LNCAP (cell line): ENCODE measurements at regions not wholly inside any gene's neighbourhood (a gene's known extent, or its start where the extent isn't known, plus 50 kb on each side); places are given as distances from the start of the nearest gene placed in this dataset.

ENCODE experiments used
- CTCF ChIP-seq: fragments of 450-650 bp; IDR thresholded peaks from 2 replicates; pipeline ENCODE4 v1.5.1; 2017; ENCODE audit warnings: mild to moderate bottlenecking

- no peak for TF ChIP-seq CTCF
These were observed 514.1 kb upstream of the CFAP20DC start for GRCh38 chr3:59563966-59564365.

- TF ChIP-seq CTCF = no peak
These were observed 513.3 kb upstream of the CFAP20DC start for GRCh38 chr3:59563072-59563605.

- TF ChIP-seq CTCF = no peak
These were observed 510.1 kb upstream of the CFAP20DC start for GRCh38 chr3:59559721-59560435.

GRCh38 chr3:59558906-59559720 lies 509.3 kb upstream of the CFAP20DC start:
- no peak for TF ChIP-seq CTCF

GRCh38 chr3:59555593-59556315 lies 505.9 kb upstream of the CFAP20DC start:
- TF ChIP-seq CTCF = no peak

- TF ChIP-seq CTCF = no peak
These were observed 503.3 kb upstream of the CFAP20DC start for GRCh38 chr3:59553076-59553475.

- no peak for TF ChIP-seq CTCF
These were observed 502.0 kb upstream of the CFAP20DC start for GRCh38 chr3:59551834-59552233.
